Testis (tissue), 2 donors: ENCODE measurements at regions not wholly inside any gene's neighbourhood (a gene's known extent, or its start where the extent isn't known, plus 50 kb on each side); places are given as distances from the start of the nearest gene placed in this dataset.
A peak's percentile ranks its signal among the peaks of the same experiment; 100 is the strongest.

Experiments
- POLR2A ChIP-seq: fragments of 450-650 bp; IDR thresholded peaks from one replicate; pipeline ENCODE4 v1.6.1; 2017; ENCODE audit warnings: antibody characterized with exemption, mild to moderate bottlenecking, moderate library complexity
- TF ChIP-seq, protein P1 (sequence below), 3 experiments: fragments of 450-650 bp in 2 of 3; fragments of 200-600 bp in 1 of 3; sonication (generic) in 1 of 3; IDR thresholded peaks; one replicate each; pipeline ENCODE4 v1.5.1; 2016 to 2019; ENCODE audit warnings: antibody characterized with exemption in 3 of 3, mild to moderate bottlenecking in 2 of 3, moderate library complexity in 1 of 3

- TF ChIP-seq POLR2A, result no peak
- TF ChIP-seq, protein P1, sequence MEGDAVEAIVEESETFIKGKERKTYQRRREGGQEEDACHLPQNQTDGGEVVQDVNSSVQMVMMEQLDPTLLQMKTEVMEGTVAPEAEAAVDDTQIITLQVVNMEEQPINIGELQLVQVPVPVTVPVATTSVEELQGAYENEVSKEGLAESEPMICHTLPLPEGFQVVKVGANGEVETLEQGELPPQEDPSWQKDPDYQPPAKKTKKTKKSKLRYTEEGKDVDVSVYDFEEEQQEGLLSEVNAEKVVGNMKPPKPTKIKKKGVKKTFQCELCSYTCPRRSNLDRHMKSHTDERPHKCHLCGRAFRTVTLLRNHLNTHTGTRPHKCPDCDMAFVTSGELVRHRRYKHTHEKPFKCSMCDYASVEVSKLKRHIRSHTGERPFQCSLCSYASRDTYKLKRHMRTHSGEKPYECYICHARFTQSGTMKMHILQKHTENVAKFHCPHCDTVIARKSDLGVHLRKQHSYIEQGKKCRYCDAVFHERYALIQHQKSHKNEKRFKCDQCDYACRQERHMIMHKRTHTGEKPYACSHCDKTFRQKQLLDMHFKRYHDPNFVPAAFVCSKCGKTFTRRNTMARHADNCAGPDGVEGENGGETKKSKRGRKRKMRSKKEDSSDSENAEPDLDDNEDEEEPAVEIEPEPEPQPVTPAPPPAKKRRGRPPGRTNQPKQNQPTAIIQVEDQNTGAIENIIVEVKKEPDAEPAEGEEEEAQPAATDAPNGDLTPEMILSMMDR (IDR thresholded peaks at IDR 0.05), result peak in 2 of 3 experiments; percentile 15 to 31
These were observed 118.3 kb upstream of the ECI2 start for GRCh38 chr6:4253604-4254231.
